H9 (cell line): ENCODE measurements at regions not wholly inside any gene's neighbourhood (a gene's known extent, or its start where the extent isn't known, plus 50 kb on each side); places are given as distances from the start of the nearest gene placed in this dataset.

Experiments used
- DNase-seq: peaks from one replicate; pipeline ENCODE4 v3.0.0-alpha.2; 2017
- H2AFZ ChIP-seq: one replicate; pipeline ENCODE4 v1.6.1; 2013; ENCODE audit warnings: mild to moderate bottlenecking, low read length, control low read depth, moderate library complexity
- H2AK5ac ChIP-seq: 2 replicates; pipeline ENCODE4 v1.6.1; 2013; ENCODE audit warnings: low read length, control low read depth, mixed read lengths; ENCODE audit not compliant: insufficient read length
- H2BK120ac ChIP-seq: one replicate; pipeline ENCODE4 v1.6.1; 2013; ENCODE audit warnings: low read depth, mild to moderate bottlenecking, low read length, control low read depth, inconsistent platforms; ENCODE audit not compliant: poor library complexity, severe bottlenecking
- H2BK12ac ChIP-seq: 2 replicates; pipeline ENCODE4 v1.6.1; 2013; ENCODE audit warnings: low read length, control low read depth, mixed read lengths, low read depth; ENCODE audit not compliant: insufficient read length
- H2BK15ac ChIP-seq: 2 replicates; pipeline ENCODE4 v1.6.1; 2013; ENCODE audit warnings: low read depth, low read length, control low read depth
- H2BK20ac ChIP-seq: one replicate; pipeline ENCODE4 v1.6.1; 2013; ENCODE audit warnings: low read depth, mild to moderate bottlenecking, low read length, control low read depth, inconsistent platforms; ENCODE audit not compliant: poor library complexity, severe bottlenecking
- H2BK5ac ChIP-seq: 2 replicates; pipeline ENCODE4 v1.6.1; 2013; ENCODE audit warnings: low read length, control low read depth, mixed read lengths; ENCODE audit not compliant: insufficient read length
- H3K14ac ChIP-seq: 2 replicates; pipeline ENCODE4 v1.6.1; 2013; ENCODE audit warnings: low read length, control low read depth; ENCODE audit not compliant: insufficient read depth
- H3K18ac ChIP-seq: 2 replicates; pipeline ENCODE4 v1.6.1; 2013; ENCODE audit warnings: low read depth, mild to moderate bottlenecking, mixed read lengths, low read length, control low read depth; ENCODE audit not compliant: insufficient read length
- H3K23ac ChIP-seq: 2 replicates; pipeline ENCODE4 v1.6.1; 2013; ENCODE audit warnings: low read length, control low read depth, mixed read lengths, low read depth; ENCODE audit not compliant: insufficient read length
- H3K23me2 ChIP-seq: 2 replicates; pipeline ENCODE4 v1.6.1; 2013; ENCODE audit warnings: low read depth, mild to moderate bottlenecking, mixed read lengths, low read length, control low read depth; ENCODE audit not compliant: insufficient read length, poor library complexity, severe bottlenecking
- H3K27ac ChIP-seq: 2 replicates; pipeline ENCODE4 v1.5.1; 2013; ENCODE audit warnings: low read length, control low read depth, mixed read lengths, low read depth; ENCODE audit not compliant: insufficient read length
- H3K27me3 ChIP-seq: 2 replicates; pipeline ENCODE4 v1.6.1; 2013; ENCODE audit warnings: low read length, control low read depth, inconsistent platforms; ENCODE audit not compliant: insufficient read depth
- H3K4ac ChIP-seq: 2 replicates; pipeline ENCODE4 v1.6.1; 2013; ENCODE audit warnings: low read depth, mild to moderate bottlenecking, control low read depth, inconsistent platforms, low read length, moderate library complexity
- H3K4me1 ChIP-seq: 2 replicates; pipeline ENCODE4 v1.6.1; 2013; ENCODE audit warnings: low read length, control low read depth, inconsistent platforms; ENCODE audit not compliant: insufficient read depth
- H3K4me2 ChIP-seq: 2 replicates; pipeline ENCODE4 v1.6.1; 2013; ENCODE audit warnings: low read length, control low read depth, mixed read lengths; ENCODE audit not compliant: insufficient read length, insufficient read depth
- H3K56ac ChIP-seq: 2 replicates; pipeline ENCODE4 v1.6.1; 2013; ENCODE audit warnings: low read depth, mild to moderate bottlenecking, mixed read lengths, low read length, control low read depth; ENCODE audit not compliant: insufficient read length
- H3K79me1 ChIP-seq: 2 replicates; pipeline ENCODE4 v1.6.1; 2013; ENCODE audit warnings: low read depth, mild to moderate bottlenecking, moderate library complexity, low read length, control low read depth, inconsistent platforms; ENCODE audit not compliant: insufficient read depth, poor library complexity, severe bottlenecking
- H3K79me2 ChIP-seq: 2 replicates; pipeline ENCODE4 v1.6.1; 2013; ENCODE audit warnings: low read length, control low read depth, inconsistent platforms; ENCODE audit not compliant: insufficient read depth
- H3K9ac ChIP-seq: 2 replicates; pipeline ENCODE4 v1.6.1; 2013; ENCODE audit warnings: low read length, control low read depth, mixed read lengths; ENCODE audit not compliant: insufficient read length; ENCODE audit errors: extremely low read depth
- H3K9me3 ChIP-seq: one replicate; pipeline ENCODE4 v1.6.1; 2013; ENCODE audit warnings: low read depth, low read length, inconsistent platforms; ENCODE audit not compliant: control insufficient read depth
- H3T11ph ChIP-seq: one replicate; pipeline ENCODE4 v1.6.1; 2013; ENCODE audit warnings: mild to moderate bottlenecking, low read length, control low read depth, inconsistent platforms
- H4K20me1 ChIP-seq: one replicate; pipeline ENCODE4 v1.6.1; 2013; ENCODE audit not compliant: control insufficient read depth, insufficient read length, insufficient read depth
- H4K5ac ChIP-seq: 2 replicates; pipeline ENCODE4 v1.6.1; 2013; ENCODE audit warnings: low read depth, mild to moderate bottlenecking, mixed read lengths, low read length, control low read depth; ENCODE audit not compliant: insufficient read length
- H4K8ac ChIP-seq: replicated peaks from 2 replicates; pipeline ENCODE4 v1.6.1; 2013; ENCODE audit warnings: low read length, control low read depth, mixed read lengths, low read depth; ENCODE audit not compliant: insufficient read length
- H4K91ac ChIP-seq: 2 replicates; pipeline ENCODE4 v1.6.1; 2013; ENCODE audit warnings: low read depth, mild to moderate bottlenecking, moderate library complexity, mixed read lengths, low read length, control low read depth; ENCODE audit not compliant: insufficient read length
- H3K27ac Mint-ChIP-seq, 3 experiments: 2 replicates in 2 of 3; 3 replicates in 1 of 3; pipeline ENCODE4 v1.8.0; 2020 to 2021; ENCODE audit warnings: mixed read lengths in 3 of 3, mild to moderate bottlenecking in 1 of 3, moderate library complexity in 1 of 3
- H3K27me3 Mint-ChIP-seq: 2 replicates; pipeline ENCODE4 v1.8.0; 2021; ENCODE audit warnings: low read depth, mild to moderate bottlenecking, moderate library complexity, mixed read lengths
- H3K36me3 Mint-ChIP-seq, 3 experiments: 2 replicates in 2 of 3; 3 replicates in 1 of 3; pipeline ENCODE4 v1.8.0; 2020 to 2021; ENCODE audit warnings: low read depth in 3 of 3, mixed read lengths in 3 of 3; ENCODE audit not compliant: insufficient read depth in 1 of 3
- H3K4me1 Mint-ChIP-seq, 2 experiments: 2 replicates each; pipeline ENCODE4 v1.8.0; 2020; ENCODE audit warnings: mixed read lengths in 2 of 2
- H3K4me3 Mint-ChIP-seq, 2 experiments: 2 replicates in 1 of 2; 3 replicates in 1 of 2; pipeline ENCODE4 v1.8.0; 2020 to 2021; ENCODE audit warnings: mild to moderate bottlenecking in 2 of 2, mixed read lengths in 2 of 2, moderate library complexity in 1 of 2
- H3K9me3 Mint-ChIP-seq, 2 experiments: 2 replicates in 1 of 2; 3 replicates in 1 of 2; pipeline ENCODE4 v1.8.0; 2020; ENCODE audit warnings: mild to moderate bottlenecking in 2 of 2, mixed read lengths in 2 of 2, moderate library complexity in 1 of 2
- CTCF ChIP-seq: fragments of 200-600 bp; sonication (generic); conservative IDR thresholded peaks from 3 replicates; pipeline ENCODE4 v1.8.0; 2021; ENCODE audit warnings: antibody characterized with exemption, mild to moderate bottlenecking
- WGBS: extraction: QIAGEN DNeasy Blood & Tissue Kit; methylation state at CpG from one replicate; pipeline ENCODE4 v1.1.7; 2013; ENCODE audit warnings: missing lambda C conversion rate, low lambda C conversion rate, mixed read lengths; ENCODE audit not compliant: insufficient read length; ENCODE audit errors: extremely low coverage; 5-methylcytosine and 5-hydroxymethylcytosine counted together

GRCh38 chr5:82540301-82540700 is 262.1 kb upstream of the RPS23 start:
- no peak overlapping the region for H2AFZ ChIP-seq
- no peak overlapping the region for H2BK15ac ChIP-seq
- H4K91ac ChIP-seq, result no peak overlapping the region
- DNase-seq, result no peak
- H2BK20ac ChIP-seq, result no peak overlapping the region
- no peak overlapping the region for H2BK12ac ChIP-seq
- no peak overlapping the region for H3T11ph ChIP-seq
- no peaks in the 10 kb centered on the region for H3K9me3 ChIP-seq
- H2AK5ac ChIP-seq, result no peak overlapping the region
- Mint-ChIP-seq H3K27ac (no peak overlapping the region), H3K4me1 (peaks cover 15 to 20% of the 10 kb centered on the region in 2 experiments), H3K9me3 (peaks cover 14 to 21% of the 10 kb centered on the region in 2 experiments), H3K4me3 (no peak overlapping the region), H3K27me3 (peaks cover 2% of the 10 kb centered on the region), H3K36me3 (peaks cover 15 to 50% (median 24%) of the 10 kb centered on the region in 3 experiments)
- no peaks in the 10 kb centered on the region; the same call in 1 of the 2 replicates for H3K4me1 ChIP-seq
- no peak for TF ChIP-seq CTCF
- no peak overlapping the region for H3K23ac ChIP-seq
- H3K4ac ChIP-seq, result no peak overlapping the region
- H3K56ac ChIP-seq, result no peak overlapping the region
- H4K5ac ChIP-seq, result no peak overlapping the region
- H3K27ac ChIP-seq, result no peak overlapping the region
- no peaks in the 10 kb centered on the region for H3K27me3 ChIP-seq
- no peak overlapping the region for H3K14ac ChIP-seq
- H3K9ac ChIP-seq, result no peak overlapping the region
- H2BK120ac ChIP-seq, result no peak overlapping the region
- H4K8ac ChIP-seq, result no peak overlapping the region
- no peaks in the 10 kb centered on the region for H3K79me1 ChIP-seq
- no peak overlapping the region for H3K18ac ChIP-seq
- H4K20me1 ChIP-seq, result no peaks in the 10 kb centered on the region
- no CpG with 5 or more reads among the region's 3 CpGs for WGBS
- no peaks in the 10 kb centered on the region for H3K79me2 ChIP-seq
- no peak overlapping the region for H3K4me2 ChIP-seq
- H2BK5ac ChIP-seq, result no peak overlapping the region
- H3K23me2 ChIP-seq, result no peaks in the 10 kb centered on the region
